Cardiac muscle cell (in vitro differentiated cells and primary cell): ENCODE measurements at regions not wholly inside any gene's neighbourhood (a gene's known extent, or its start where the extent isn't known, plus 50 kb on each side); places are given as distances from the start of the nearest gene placed in this dataset.

Source experiments
- DNase-seq, 2 donors: peaks; one replicate each; pipeline versions ENCODE4 v3.0.0 to v3.0.0-alpha.2; 2010 to 2017; ENCODE audit warnings: low read depth in 1 of 2, low spot score in 1 of 2
- H3K27ac ChIP-seq: fragments of 200-600 bp; sonication (generic); 2 replicates; pipeline ENCODE4 v1.5.1; 2016
- H3K27me3 ChIP-seq: fragments of 200-600 bp; sonication (generic); 2 replicates; pipeline ENCODE4 v1.6.0; 2016; ENCODE audit warnings: control low read depth
- H3K36me3 ChIP-seq: fragments of 200-600 bp; sonication (generic); 2 replicates; pipeline ENCODE4 v1.5.1; 2016; ENCODE audit warnings: control low read depth
- H3K4me1 ChIP-seq: fragments of 200-600 bp; sonication (generic); 2 replicates; pipeline ENCODE4 v1.8.1; 2017; ENCODE audit warnings: low read depth, mild to moderate bottlenecking, mixed run types
- H3K4me3 ChIP-seq: fragments of 200-600 bp; sonication (generic); 2 replicates; pipeline ENCODE4 v1.5.1; 2016; ENCODE audit warnings: mild to moderate bottlenecking
- H3K9me3 ChIP-seq: fragments of 200-600 bp; sonication (generic); 2 replicates; pipeline ENCODE4 v1.5.1; 2017; ENCODE audit warnings: low read depth, mild to moderate bottlenecking, control low read depth
- TF ChIP-seq, protein P1 (sequence below): IDR thresholded peaks from 2 replicates; pipeline ENCODE4 v1.5.1; 2012; ENCODE audit warnings: low read depth, mild to moderate bottlenecking, low read length

DNA sequence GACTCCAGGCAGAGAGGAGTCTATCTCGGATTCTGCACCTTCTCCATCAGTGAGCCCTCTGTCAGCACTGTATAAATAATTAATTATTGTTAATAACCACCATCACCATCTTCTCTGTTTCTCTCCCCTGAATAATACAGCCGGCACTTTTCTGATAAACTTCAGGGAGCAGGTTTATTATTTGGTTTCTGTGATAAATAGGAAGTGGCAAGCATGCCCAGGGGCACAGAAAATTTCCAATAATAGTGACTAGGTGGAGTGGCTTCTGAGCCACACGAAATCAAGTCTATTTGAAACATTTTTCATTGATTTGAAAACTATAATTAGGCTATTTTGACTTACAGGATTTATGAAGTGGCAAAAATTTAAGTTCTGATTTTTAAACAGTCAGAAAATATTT lies 186.8 kb upstream of the TMEM229A start:
- Histone ChIP-seq H3K4me3 (no peak overlapping the region), H3K36me3 (no peaks in the 10 kb centered on the region), H3K4me1 (no peaks in the 10 kb centered on the region), H3K9me3 (no peaks in the 10 kb centered on the region), H3K27me3 (no peaks in the 10 kb centered on the region), H3K27ac (no peak overlapping the region)
- TF ChIP-seq, protein P1, sequence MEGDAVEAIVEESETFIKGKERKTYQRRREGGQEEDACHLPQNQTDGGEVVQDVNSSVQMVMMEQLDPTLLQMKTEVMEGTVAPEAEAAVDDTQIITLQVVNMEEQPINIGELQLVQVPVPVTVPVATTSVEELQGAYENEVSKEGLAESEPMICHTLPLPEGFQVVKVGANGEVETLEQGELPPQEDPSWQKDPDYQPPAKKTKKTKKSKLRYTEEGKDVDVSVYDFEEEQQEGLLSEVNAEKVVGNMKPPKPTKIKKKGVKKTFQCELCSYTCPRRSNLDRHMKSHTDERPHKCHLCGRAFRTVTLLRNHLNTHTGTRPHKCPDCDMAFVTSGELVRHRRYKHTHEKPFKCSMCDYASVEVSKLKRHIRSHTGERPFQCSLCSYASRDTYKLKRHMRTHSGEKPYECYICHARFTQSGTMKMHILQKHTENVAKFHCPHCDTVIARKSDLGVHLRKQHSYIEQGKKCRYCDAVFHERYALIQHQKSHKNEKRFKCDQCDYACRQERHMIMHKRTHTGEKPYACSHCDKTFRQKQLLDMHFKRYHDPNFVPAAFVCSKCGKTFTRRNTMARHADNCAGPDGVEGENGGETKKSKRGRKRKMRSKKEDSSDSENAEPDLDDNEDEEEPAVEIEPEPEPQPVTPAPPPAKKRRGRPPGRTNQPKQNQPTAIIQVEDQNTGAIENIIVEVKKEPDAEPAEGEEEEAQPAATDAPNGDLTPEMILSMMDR, result no peak
- DNase-seq, result no peak

DNA sequence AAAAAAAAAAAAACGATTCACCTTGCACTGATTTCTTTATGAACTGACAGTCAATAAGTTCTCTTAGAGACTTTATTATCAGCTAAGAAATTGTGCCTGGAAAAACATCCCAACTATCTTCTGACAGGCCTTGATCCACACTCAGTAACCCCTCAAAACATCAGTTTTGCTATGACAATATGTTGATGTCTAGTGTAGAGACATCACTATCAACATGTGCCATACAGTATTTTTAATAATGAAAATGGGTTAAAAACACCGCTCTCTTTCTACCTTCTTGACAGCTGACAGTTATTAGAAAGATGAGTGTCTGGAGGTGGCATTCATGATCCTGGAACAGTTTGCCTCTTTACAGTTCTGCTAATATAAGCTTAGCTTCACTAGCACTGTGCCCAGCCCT lies 175.8 kb upstream of the TMEM229A start:
- Histone ChIP-seq H3K36me3 (no peaks in the 10 kb centered on the region), H3K4me3 (no peak overlapping the region), H3K4me1 (peaks cover 8% of the 10 kb centered on the region), H3K9me3 (no peaks in the 10 kb centered on the region), H3K27me3 (no peaks in the 10 kb centered on the region), H3K27ac (no peak overlapping the region)
- TF ChIP-seq, protein P1, result no peak
- no peak for DNase-seq

DNA sequence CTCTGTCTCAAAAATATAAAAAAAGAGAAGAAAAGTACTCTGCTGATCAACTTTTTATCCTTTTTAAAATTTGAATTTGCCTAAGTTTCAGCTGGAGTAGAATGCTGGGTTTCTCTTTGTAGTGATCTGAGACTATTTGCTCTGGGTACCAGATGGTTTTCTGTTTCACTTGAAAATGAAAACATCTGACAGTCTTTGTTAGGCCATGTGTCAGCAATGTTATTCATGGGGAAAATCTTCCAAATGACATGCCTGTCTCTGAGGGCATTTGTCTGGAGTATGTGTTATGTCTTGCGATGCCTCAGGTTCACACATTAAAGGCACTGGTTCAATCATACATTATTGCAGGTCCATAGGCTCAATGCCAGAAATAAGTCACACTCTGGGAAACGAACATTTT lies 175.3 kb upstream of the TMEM229A start:
- no peak for DNase-seq
- H3K4me3 ChIP-seq, result no peak overlapping the region
- no peak overlapping the region for H3K27ac ChIP-seq
- H3K27me3 ChIP-seq, result no peaks in the 10 kb centered on the region
- no peaks in the 10 kb centered on the region for H3K36me3 ChIP-seq
- H3K9me3 ChIP-seq, result no peaks in the 10 kb centered on the region
- TF ChIP-seq, protein P1, result no peak
- peaks cover 8% of the 10 kb centered on the region for H3K4me1 ChIP-seq

- no peaks in the 10 kb centered on the region for H3K9me3 ChIP-seq
- H3K4me1 ChIP-seq, result peaks cover 8% of the 10 kb centered on the region
- no peak for DNase-seq
- no peak overlapping the region for H3K4me3 ChIP-seq
- TF ChIP-seq, protein P1, result no peak
- H3K36me3 ChIP-seq, result no peaks in the 10 kb centered on the region
- no peak overlapping the region for H3K27ac ChIP-seq
- H3K27me3 ChIP-seq, result no peaks in the 10 kb centered on the region
Observed at GRCh38 chr7:124205526-124205925, 172.7 kb upstream of the TMEM229A start.

DNA sequence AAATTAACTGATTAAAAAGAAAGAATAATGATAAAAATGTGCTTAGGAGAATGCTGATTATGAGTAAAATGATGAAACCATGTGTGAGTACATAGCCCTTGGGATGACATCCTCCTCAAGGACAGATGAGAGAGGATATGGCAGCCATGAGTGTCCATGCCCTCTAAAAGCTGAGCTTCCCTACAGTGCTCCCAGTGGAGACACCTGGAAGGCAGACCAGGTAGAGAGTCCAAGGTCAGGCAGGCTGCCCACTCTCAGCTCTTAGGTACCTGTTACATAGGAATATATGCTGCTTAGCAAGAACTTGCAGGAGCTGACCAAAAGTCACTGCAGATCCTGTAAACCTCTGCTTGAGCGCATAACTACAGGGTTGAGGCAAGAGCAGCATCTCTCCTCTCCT lies 169.7 kb upstream of the TMEM229A start:
- Histone ChIP-seq H3K9me3 (no peaks in the 10 kb centered on the region), H3K27ac (no peak overlapping the region), H3K36me3 (no peaks in the 10 kb centered on the region), H3K27me3 (no peaks in the 10 kb centered on the region), H3K4me3 (no peak overlapping the region), H3K4me1 (peaks cover 8% of the 10 kb centered on the region)
- TF ChIP-seq, protein P1, result no peak
- no peak for DNase-seq
